Loucy (cell line): ENCODE measurements at regions not wholly inside any gene's neighbourhood (a gene's known extent, or its start where the extent isn't known, plus 50 kb on each side); places are given as distances from the start of the nearest gene placed in this dataset.

Source experiments
- H2AFZ ChIP-seq: fragments of 200-600 bp; sonication (generic); 2 replicates; pipeline ENCODE4 v1.6.0; 2016; ENCODE audit warnings: antibody characterized with exemption, mild to moderate bottlenecking, low read length, moderate library complexity
- H3F3A ChIP-seq: fragments of 200-600 bp; 2 replicates; pipeline ENCODE4 v1.6.0; 2016; ENCODE audit warnings: antibody characterized with exemption, low read depth, mild to moderate bottlenecking
- H3K27me3 ChIP-seq: fragments of 200-600 bp; sonication (generic); 2 replicates; pipeline ENCODE4 v1.6.1; 2014; ENCODE audit warnings: low read length, mild to moderate bottlenecking; ENCODE audit not compliant: insufficient read depth, poor library complexity, severe bottlenecking
- H3K36me3 ChIP-seq: fragments of 200-600 bp; sonication (generic); 2 replicates; pipeline ENCODE4 v1.6.1; 2016; ENCODE audit warnings: low read length; ENCODE audit not compliant: insufficient read depth
- H3K4me1 ChIP-seq: fragments of 200-600 bp; sonication (generic); 2 replicates; pipeline ENCODE4 v1.5.1; 2014; ENCODE audit warnings: low read length, mild to moderate bottlenecking; ENCODE audit not compliant: insufficient read depth, poor library complexity, severe bottlenecking
- H3K4me2 ChIP-seq: fragments of 200-600 bp; sonication (generic); 2 replicates; pipeline ENCODE4 v1.6.0; 2014; ENCODE audit warnings: antibody characterized with exemption, low read length, low read depth, mild to moderate bottlenecking; ENCODE audit not compliant: poor library complexity, severe bottlenecking
- H3K4me3 ChIP-seq: fragments of 200-600 bp; sonication (generic); 2 replicates; pipeline ENCODE4 v1.5.1; 2014; ENCODE audit warnings: low read length, mild to moderate bottlenecking, mixed read lengths; ENCODE audit not compliant: poor library complexity, severe bottlenecking
- H3K79me2 ChIP-seq: fragments of 200-600 bp; sonication (generic); 2 replicates; pipeline ENCODE4 v1.6.1; 2014; ENCODE audit warnings: low read length; ENCODE audit not compliant: insufficient read depth
- H3K9ac ChIP-seq: fragments of 200-600 bp; sonication (generic); 2 replicates; pipeline ENCODE4 v1.6.0; 2014; ENCODE audit warnings: mild to moderate bottlenecking, low read depth, low read length, moderate library complexity; ENCODE audit not compliant: poor library complexity, severe bottlenecking
- H3K9me2 ChIP-seq: fragments of 200-600 bp; sonication (generic); replicated peaks from 2 replicates; pipeline ENCODE4 v1.6.1; 2016; ENCODE audit warnings: low read depth, low read length, mixed read lengths
- H3K9me3 ChIP-seq: fragments of 200-600 bp; sonication (generic); 2 replicates; pipeline ENCODE4 v1.6.1; 2014; ENCODE audit warnings: mild to moderate bottlenecking, antibody characterized with exemption, low read length, low read depth; ENCODE audit not compliant: insufficient read depth
- H4K20me1 ChIP-seq: fragments of 200-600 bp; sonication (generic); 2 replicates; pipeline ENCODE4 v1.6.0; 2014; ENCODE audit warnings: antibody characterized with exemption, low read length, mild to moderate bottlenecking; ENCODE audit not compliant: insufficient read depth, poor library complexity, severe bottlenecking
- EZH2phosphoT487 ChIP-seq: fragments of 200-600 bp; IDR thresholded peaks from 2 replicates; pipeline ENCODE4 v1.6.1; 2018; ENCODE audit warnings: antibody characterized with exemption, mild to moderate bottlenecking, moderate library complexity, borderline replicate concordance
- TF ChIP-seq, protein P1 (sequence below): fragments of 200-600 bp; sonication (generic); conservative IDR thresholded peaks from 2 replicates; pipeline ENCODE4 v1.5.1; 2014; ENCODE audit warnings: mild to moderate bottlenecking, antibody characterized with exemption, low read length

DNA sequence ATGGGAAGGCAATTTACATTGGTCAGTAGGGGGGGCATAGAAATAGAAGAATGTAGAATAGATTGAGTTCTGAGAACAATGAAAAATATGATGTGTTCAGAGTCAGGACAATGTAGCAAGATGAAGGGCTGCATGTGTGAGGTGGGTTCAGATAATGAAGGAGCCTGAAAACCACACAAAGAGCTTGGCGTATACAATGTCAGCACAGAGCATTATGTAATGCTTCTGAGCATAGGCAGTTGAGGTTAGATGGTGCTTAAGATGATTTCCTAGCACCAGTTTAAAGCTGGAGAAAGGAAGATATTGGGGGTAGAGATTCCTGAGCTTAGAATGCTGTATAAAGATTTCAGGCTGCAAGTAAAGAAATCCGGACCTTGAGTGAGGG lies 202.0 kb upstream of the SNX7 start:
- no peak overlapping the region for H3K4me3 ChIP-seq
- H3K4me1 ChIP-seq, result peaks cover 17% of the 10 kb centered on the region
- H3K9me2 ChIP-seq, result no peaks in the 10 kb centered on the region
- H4K20me1 ChIP-seq, result no peaks in the 10 kb centered on the region
- no peaks in the 10 kb centered on the region for H3K9me3 ChIP-seq
- no peak overlapping the region; the same call in 1 of the 2 replicates for H2AFZ ChIP-seq
- H3K27me3 ChIP-seq, result no peaks in the 10 kb centered on the region
- TF ChIP-seq, protein P1, sequence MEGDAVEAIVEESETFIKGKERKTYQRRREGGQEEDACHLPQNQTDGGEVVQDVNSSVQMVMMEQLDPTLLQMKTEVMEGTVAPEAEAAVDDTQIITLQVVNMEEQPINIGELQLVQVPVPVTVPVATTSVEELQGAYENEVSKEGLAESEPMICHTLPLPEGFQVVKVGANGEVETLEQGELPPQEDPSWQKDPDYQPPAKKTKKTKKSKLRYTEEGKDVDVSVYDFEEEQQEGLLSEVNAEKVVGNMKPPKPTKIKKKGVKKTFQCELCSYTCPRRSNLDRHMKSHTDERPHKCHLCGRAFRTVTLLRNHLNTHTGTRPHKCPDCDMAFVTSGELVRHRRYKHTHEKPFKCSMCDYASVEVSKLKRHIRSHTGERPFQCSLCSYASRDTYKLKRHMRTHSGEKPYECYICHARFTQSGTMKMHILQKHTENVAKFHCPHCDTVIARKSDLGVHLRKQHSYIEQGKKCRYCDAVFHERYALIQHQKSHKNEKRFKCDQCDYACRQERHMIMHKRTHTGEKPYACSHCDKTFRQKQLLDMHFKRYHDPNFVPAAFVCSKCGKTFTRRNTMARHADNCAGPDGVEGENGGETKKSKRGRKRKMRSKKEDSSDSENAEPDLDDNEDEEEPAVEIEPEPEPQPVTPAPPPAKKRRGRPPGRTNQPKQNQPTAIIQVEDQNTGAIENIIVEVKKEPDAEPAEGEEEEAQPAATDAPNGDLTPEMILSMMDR, result no peak
- TF ChIP-seq EZH2phosphoT487, result no peak
- H3K9ac ChIP-seq, result no peak overlapping the region
- no peaks in the 10 kb centered on the region for H3F3A ChIP-seq
- no peaks in the 10 kb centered on the region for H3K36me3 ChIP-seq
- no peaks in the 10 kb centered on the region for H3K79me2 ChIP-seq
- no peak overlapping the region for H3K4me2 ChIP-seq

GRCh38 chr1:98458511-98459485 lies 202.7 kb upstream of the SNX7 start:
- no peaks in the 10 kb centered on the region for H3F3A ChIP-seq
- peaks cover 17% of the 10 kb centered on the region for H3K4me1 ChIP-seq
- H3K9me3 ChIP-seq, result no peaks in the 10 kb centered on the region
- TF ChIP-seq, protein P1, result no peak
- TF ChIP-seq EZH2phosphoT487, result no peak
- H2AFZ ChIP-seq, result 0 out of 2 replicates have a peak overlapping the region, but pooled peaks have one; percentile 35
- no peaks in the 10 kb centered on the region for H3K9me2 ChIP-seq
- no peaks in the 10 kb centered on the region for H3K36me3 ChIP-seq
- no peaks in the 10 kb centered on the region for H3K79me2 ChIP-seq
- no peak overlapping the region for H3K4me3 ChIP-seq
- H3K4me2 ChIP-seq, result no peak overlapping the region
- H4K20me1 ChIP-seq, result no peaks in the 10 kb centered on the region
- no peak overlapping the region for H3K9ac ChIP-seq
- H3K27me3 ChIP-seq, result no peaks in the 10 kb centered on the region

DNA sequence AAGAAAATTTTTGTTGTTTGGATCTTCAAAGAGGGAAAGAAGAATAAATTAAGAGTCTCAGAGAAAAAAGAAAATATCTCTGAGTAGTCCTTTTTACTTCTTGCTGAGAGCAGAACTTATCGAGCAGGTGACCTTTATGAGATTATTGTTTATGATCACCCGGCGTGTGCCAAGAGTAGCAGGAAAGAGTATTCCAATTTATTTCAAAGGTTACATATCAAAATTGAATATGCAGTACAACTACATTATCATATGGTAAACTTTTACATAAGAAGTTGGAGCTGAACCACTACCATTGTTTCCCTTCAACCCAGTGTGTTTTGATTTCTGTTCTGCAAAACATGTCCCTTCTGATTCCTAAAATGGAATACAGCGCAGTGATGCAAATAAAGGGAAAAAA lies 204.3 kb upstream of the SNX7 start:
- H3K79me2 ChIP-seq, result no peaks in the 10 kb centered on the region
- no peak for TF ChIP-seq EZH2phosphoT487
- TF ChIP-seq, protein P1, result no peak
- no peaks in the 10 kb centered on the region for H3F3A ChIP-seq

More for the DNA sequence above, 204.3 kb upstream of the SNX7 start:
- Histone ChIP-seq H3K4me3 (no peak overlapping the region), H2AFZ (no peak overlapping the region), H3K9me2 (no peaks in the 10 kb centered on the region), H3K4me2 (no peak overlapping the region), H3K9me3 (no peaks in the 10 kb centered on the region), H3K4me1 (peaks cover 27% of the 10 kb centered on the region), H3K9ac (no peak overlapping the region), H3K27me3 (no peaks in the 10 kb centered on the region), H4K20me1 (no peaks in the 10 kb centered on the region), H3K36me3 (no peaks in the 10 kb centered on the region)
